ENCODE measurements at regions not wholly inside any gene's neighbourhood (a gene's known extent, or its start where the extent isn't known, plus 50 kb on each side); places are given as distances from the start of the nearest gene placed in this dataset.

DNA sequence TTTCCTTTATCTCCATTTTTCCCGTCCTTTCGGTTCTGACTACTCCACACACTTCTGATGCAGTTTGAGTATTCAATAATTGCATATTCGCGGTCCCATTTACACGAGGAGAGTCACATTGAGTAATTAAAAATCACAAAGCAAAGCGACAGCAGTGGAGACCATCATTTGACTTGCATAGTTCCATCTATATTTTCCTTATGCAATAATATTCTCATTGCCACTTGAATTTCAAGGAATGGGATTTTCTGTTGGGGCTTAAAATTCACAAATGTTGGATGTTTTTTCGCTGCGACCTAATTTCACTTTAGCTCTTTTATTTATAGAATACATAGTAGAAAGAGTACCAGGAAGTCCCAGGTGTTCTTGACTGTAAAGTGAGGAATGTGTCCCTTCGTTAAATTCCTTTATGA, 186.8 kb downstream of the ZEB2 start:
- no peaks in the 10 kb centered on the region for H3K27me3 Mint-ChIP-seq

DNA sequence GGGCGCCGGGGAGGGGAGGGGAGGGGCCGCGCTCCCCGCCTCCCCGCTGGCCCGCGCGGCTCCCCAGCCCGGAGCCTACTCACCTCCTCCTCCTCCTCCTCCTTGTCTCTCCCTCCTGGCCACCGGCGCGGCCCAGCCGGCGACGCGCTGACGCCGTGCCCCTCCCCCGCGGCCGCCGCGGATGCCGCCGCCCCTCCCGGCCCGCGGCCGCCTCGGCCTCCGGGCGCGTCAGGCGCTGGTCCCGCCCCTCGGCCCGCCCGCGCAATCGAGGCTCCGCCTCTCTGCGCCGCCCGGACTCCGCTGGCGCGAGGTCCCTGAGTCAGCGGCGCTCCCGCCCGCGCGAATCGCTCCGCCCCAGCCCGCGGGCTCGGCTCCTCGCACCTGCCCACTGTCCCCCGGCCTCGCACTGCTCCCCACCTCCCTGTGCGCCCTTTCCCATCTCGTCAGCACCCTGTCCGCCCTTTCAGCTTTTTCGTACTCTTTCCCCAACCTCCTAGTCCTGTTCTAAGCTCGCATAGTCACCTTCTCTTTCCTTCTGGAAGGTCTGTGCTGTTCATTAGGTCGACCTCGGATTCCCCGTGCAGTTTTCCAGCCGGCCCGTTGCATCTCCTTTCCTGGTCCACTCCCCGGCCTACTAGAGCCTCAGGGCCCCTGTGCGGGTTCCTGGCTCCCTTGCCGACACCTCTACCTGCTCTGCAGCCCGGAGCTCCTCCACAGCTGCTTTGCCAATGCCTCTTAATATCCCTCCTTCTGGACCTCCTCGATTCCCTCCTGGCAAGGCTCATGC, 187.4 kb downstream of the ZEB2 start:
- ATAC-seq (replicated peaks), result peak; percentile 83
- H3K4me1 Mint-ChIP-seq (ENCODE audit: low read depth in 2 of 2), result peaks cover 31 to 40% of the 10 kb centered on the region in 2 donors
- no peaks in the 10 kb centered on the region for H3K9me3 Mint-ChIP-seq
- H3K27ac Mint-ChIP-seq, result peak overlapping the region; percentile 95 to 97
- no peaks in the 10 kb centered on the region for H3K27me3 Mint-ChIP-seq
- DNase-seq, result peak; percentile 80 to 91 (median 87)
- peak overlapping the region; percentile 90 to 98 for H3K4me3 Mint-ChIP-seq
- H3K36me3 Mint-ChIP-seq (ENCODE audit: insufficient read depth), result peaks cover 28% of the 10 kb centered on the region

More for the DNA sequence above, 186.8 kb downstream of the ZEB2 start:
- H3K4me1 Mint-ChIP-seq (ENCODE audit: low read depth in 2 of 2), result peaks cover 31 to 38% of the 10 kb centered on the region in 2 donors
- no peak for ATAC-seq (replicated peaks)
- peak overlapping the region; percentile 95 to 97 for H3K27ac Mint-ChIP-seq
- DNase-seq, result no peak
- peaks cover 26% of the 10 kb centered on the region for H3K36me3 Mint-ChIP-seq (ENCODE audit: insufficient read depth)
- H3K9me3 Mint-ChIP-seq, result no peaks in the 10 kb centered on the region
- peak overlapping the region; percentile 90 to 98 for H3K4me3 Mint-ChIP-seq

GRCh38 chr2:144331674-144332355, 188.1 kb downstream of the ZEB2 start:
- ATAC-seq (replicated peaks) (no peak), DNase-seq (peak in 2 of 3 experiments; percentile 64 to 75)
- H3K27ac Mint-ChIP-seq, result peak overlapping the region; percentile 95
- H3K4me3 Mint-ChIP-seq, result peak overlapping the region; percentile 90 to 98
- H3K36me3 Mint-ChIP-seq (ENCODE audit: insufficient read depth), result peaks cover 32% of the 10 kb centered on the region
- H3K27me3 Mint-ChIP-seq, result no peaks in the 10 kb centered on the region
- no peaks in the 10 kb centered on the region for H3K9me3 Mint-ChIP-seq
- H3K4me1 Mint-ChIP-seq (ENCODE audit: low read depth in 2 of 2), result peaks cover 38 to 47% of the 10 kb centered on the region in 2 donors

DNA sequence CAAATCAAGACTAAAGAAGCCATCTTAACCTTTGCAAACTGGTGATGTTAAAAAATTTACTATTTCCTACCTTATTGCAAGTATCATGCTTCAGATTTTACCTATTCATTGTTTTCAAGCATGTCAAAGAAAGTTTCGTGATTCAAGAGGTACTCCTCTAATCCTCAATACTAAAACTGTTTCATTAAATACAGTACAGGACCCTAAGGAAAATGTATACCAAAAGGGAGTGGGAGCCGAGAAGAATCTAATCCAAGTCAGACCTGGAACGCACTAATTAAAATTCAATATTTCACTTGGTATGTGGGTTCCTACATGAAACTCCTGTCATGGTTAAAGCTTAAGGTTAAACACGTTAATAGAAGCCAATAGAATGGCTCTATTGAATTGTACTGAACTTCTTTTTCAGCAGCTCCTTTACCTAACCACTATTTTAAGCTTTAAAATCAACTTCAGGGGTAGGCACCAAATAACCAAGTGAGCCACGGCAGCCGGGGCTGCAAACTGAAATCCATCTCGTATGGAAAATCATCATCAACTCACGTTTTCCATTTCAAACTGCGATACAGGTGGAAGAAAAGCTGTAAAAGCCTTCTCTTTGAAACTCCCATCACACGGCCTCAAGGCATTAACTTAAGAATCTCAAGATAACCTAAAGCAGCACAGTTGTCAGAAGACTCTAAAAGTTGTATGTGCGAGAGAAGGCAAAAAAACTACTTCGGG, 188.8 kb downstream of the ZEB2 start:
- ATAC-seq (replicated peaks) (no peak), DNase-seq (no peak)
- peaks cover 32% of the 10 kb centered on the region for H3K36me3 Mint-ChIP-seq (ENCODE audit: insufficient read depth)
- peak overlapping the region; percentile 90 to 98 for H3K4me3 Mint-ChIP-seq
- peaks cover 42 to 52% of the 10 kb centered on the region in 2 donors for H3K4me1 Mint-ChIP-seq (ENCODE audit: low read depth in 2 of 2)
- H3K27ac Mint-ChIP-seq, result peak overlapping the region; percentile 95
- no peaks in the 10 kb centered on the region for H3K27me3 Mint-ChIP-seq
- H3K9me3 Mint-ChIP-seq, result no peaks in the 10 kb centered on the region

DNA sequence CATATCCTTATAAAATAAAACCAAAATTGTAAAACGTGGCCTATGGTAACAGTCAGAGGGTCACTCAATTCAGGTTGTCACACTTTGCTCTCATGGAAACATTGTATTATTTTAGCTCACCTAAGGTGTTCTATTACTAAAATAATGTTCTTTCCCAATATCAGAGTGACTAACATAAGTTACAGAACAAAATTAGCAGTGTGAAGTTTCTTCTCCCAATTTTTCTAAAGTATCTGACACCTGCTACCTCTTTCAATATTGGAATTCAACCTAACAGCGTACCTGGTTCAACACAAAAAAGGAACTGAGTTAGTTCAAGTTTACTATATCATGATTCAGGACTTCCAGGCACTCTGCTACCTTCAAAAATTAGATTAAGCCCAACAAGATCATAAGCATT, 190.4 kb downstream of the ZEB2 start:
- Mint-ChIP-seq H3K4me1 (ENCODE audit: low read depth in 2 of 2) (peaks cover 53 to 65% of the 10 kb centered on the region in 2 donors), H3K9me3 (no peaks in the 10 kb centered on the region), H3K36me3 (ENCODE audit: insufficient read depth) (peaks cover 38% of the 10 kb centered on the region), H3K27me3 (no peaks in the 10 kb centered on the region), H3K27ac (peak overlapping the region; percentile 10 to 95), H3K4me3 (peak overlapping the region; percentile 90 to 98)
- ATAC-seq (replicated peaks) (no peak), DNase-seq (no peak)

- ATAC-seq (replicated peaks) (no peak), DNase-seq (peak in 2 of 3 experiments; percentile 28 to 30)
- Mint-ChIP-seq H3K4me1 (ENCODE audit: low read depth in 2 of 2) (peaks cover 57 to 70% of the 10 kb centered on the region in 2 donors), H3K27ac (peak overlapping the region; percentile 91 to 95), H3K9me3 (no peaks in the 10 kb centered on the region), H3K27me3 (no peaks in the 10 kb centered on the region), H3K36me3 (ENCODE audit: insufficient read depth) (peaks cover 38% of the 10 kb centered on the region), H3K4me3 (peak overlapping the region; percentile 80 to 90)
Observed at GRCh38 chr2:144328938-144329337, 191.0 kb downstream of the ZEB2 start.

- Mint-ChIP-seq H3K36me3 (ENCODE audit: insufficient read depth) (peaks cover 26% of the 10 kb centered on the region), H3K4me3 (peak overlapping the region; percentile 40 to 49), H3K27ac (peak overlapping the region; percentile 73 to 98)
Observed at GRCh38 chr2:144326825-144327224, 193.1 kb downstream of the ZEB2 start.

GRCh38 chr2:144325086-144325485, 194.8 kb downstream of the ZEB2 start:
- Mint-ChIP-seq H3K4me3 (peak overlapping the region; percentile 70 to 72), H3K27me3 (no peaks in the 10 kb centered on the region), H3K4me1 (ENCODE audit: low read depth in 2 of 2) (peaks cover 55 to 82% of the 10 kb centered on the region in 2 donors), H3K27ac (peak overlapping the region; percentile 95 to 98), H3K36me3 (ENCODE audit: insufficient read depth) (peaks cover 19% of the 10 kb centered on the region), H3K9me3 (no peaks in the 10 kb centered on the region)
- ATAC-seq (replicated peaks), result peak; percentile 83
- DNase-seq, result peak; percentile 55 to 58 (median 56)

More at GRCh38 chr2:144326825-144327224, 193.1 kb downstream of the ZEB2 start:
- no peak for ATAC-seq (replicated peaks)
- peaks cover 55 to 80% of the 10 kb centered on the region in 2 donors for H3K4me1 Mint-ChIP-seq (ENCODE audit: low read depth in 2 of 2)
- no peak for DNase-seq
- no peaks in the 10 kb centered on the region for H3K27me3 Mint-ChIP-seq
- no peaks in the 10 kb centered on the region for H3K9me3 Mint-ChIP-seq

- peak overlapping the region; percentile 70 to 72 for H3K4me3 Mint-ChIP-seq
- no peaks in the 10 kb centered on the region for H3K27me3 Mint-ChIP-seq
- peaks cover 50 to 77% of the 10 kb centered on the region in 2 donors for H3K4me1 Mint-ChIP-seq (ENCODE audit: low read depth in 2 of 2)
- peak overlapping the region; percentile 95 to 98 for H3K27ac Mint-ChIP-seq
- H3K9me3 Mint-ChIP-seq, result no peaks in the 10 kb centered on the region
- peak; percentile 53 for ATAC-seq (replicated peaks)
- H3K36me3 Mint-ChIP-seq (ENCODE audit: insufficient read depth), result peaks cover 19% of the 10 kb centered on the region
- DNase-seq, result peak in 2 of 3 experiments; percentile 10 to 23
Observed at GRCh38 chr2:144324446-144325045, 195.4 kb downstream of the ZEB2 start.

- Mint-ChIP-seq H3K9me3 (no peaks in the 10 kb centered on the region), H3K27ac (peak overlapping the region; percentile 95 to 98), H3K4me3 (peak overlapping the region; percentile 70 to 72), H3K27me3 (no peaks in the 10 kb centered on the region), H3K4me1 (ENCODE audit: low read depth in 2 of 2) (peaks cover 48 to 75% of the 10 kb centered on the region in 2 donors), H3K36me3 (ENCODE audit: insufficient read depth) (peaks cover 19% of the 10 kb centered on the region)
- DNase-seq, result no peak
- no peak for ATAC-seq (replicated peaks)
Observed at GRCh38 chr2:144323946-144324345, 196.0 kb downstream of the ZEB2 start.

- Mint-ChIP-seq H3K4me1 (ENCODE audit: low read depth in 2 of 2) (peaks cover 43 to 67% of the 10 kb centered on the region in 2 donors), H3K4me3 (peak overlapping the region in 1 of 2 donors; percentile 4), H3K9me3 (no peaks in the 10 kb centered on the region), H3K27me3 (no peaks in the 10 kb centered on the region), H3K27ac (peak overlapping the region in 1 of 2 donors; percentile 98), H3K36me3 (ENCODE audit: insufficient read depth) (peaks cover 8% of the 10 kb centered on the region)
- DNase-seq (no peak), ATAC-seq (replicated peaks) (no peak)
Observed at GRCh38 chr2:144322379-144322778, 197.5 kb downstream of the ZEB2 start.

DNA sequence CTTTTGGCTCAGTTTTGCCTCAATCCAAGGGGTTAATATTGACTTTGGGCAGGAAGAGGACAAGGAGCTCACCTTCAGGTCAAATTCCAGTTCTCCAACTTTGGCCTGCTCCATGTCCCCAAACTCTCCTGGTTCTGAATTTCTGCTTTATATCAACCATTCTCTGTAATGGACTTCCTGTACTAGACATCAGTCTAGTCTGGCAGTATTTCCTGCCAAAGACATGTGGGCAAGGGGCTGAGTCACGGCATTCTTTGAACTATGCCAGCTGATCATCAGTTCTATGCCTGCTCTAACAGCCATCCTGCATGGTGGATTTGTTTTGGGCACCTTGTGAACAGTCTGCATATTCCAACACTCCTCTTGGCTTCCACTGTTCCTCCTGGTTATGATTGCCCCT, 199.4 kb downstream of the ZEB2 start:
- Mint-ChIP-seq H3K9me3 (no peaks in the 10 kb centered on the region), H3K27me3 (no peaks in the 10 kb centered on the region), H3K27ac (peak overlapping the region; percentile 75 to 85), H3K4me3 (peak overlapping the region; percentile 38 to 49), H3K4me1 (ENCODE audit: low read depth in 2 of 2) (peaks cover 37 to 65% of the 10 kb centered on the region in 2 donors), H3K36me3 (ENCODE audit: insufficient read depth) (peaks cover 5% of the 10 kb centered on the region)
- ATAC-seq (replicated peaks) (peak; percentile 71), DNase-seq (peak; percentile 44 to 58 (median 49))

All from effector memory CD8-positive, alpha-beta T cell (primary cell).